WERI-Rb-1 (cell line): ENCODE measurements at regions not wholly inside any gene's neighbourhood (a gene's known extent, or its start where the extent isn't known, plus 50 kb on each side); places are given as distances from the start of the nearest gene placed in this dataset.

ENCODE experiments used
- DNase-seq: peaks from one replicate; pipeline ENCODE4 v3.0.0-alpha.2; 2020
- H3K27ac ChIP-seq: fragments of 250-450 bp; sonication (Bioruptor Pico); 2 replicates; pipeline ENCODE4 v1.5.1; 2020; ENCODE audit warnings: mild to moderate bottlenecking, moderate library complexity
- H3K27me3 ChIP-seq: fragments of 250-450 bp; sonication (Bioruptor Pico); 2 replicates; pipeline ENCODE4 v1.5.1; 2021; ENCODE audit warnings: mild to moderate bottlenecking, low read depth, moderate library complexity; ENCODE audit not compliant: insufficient read depth, severe bottlenecking
- H3K36me3 ChIP-seq: fragments of 250-450 bp; sonication (Bioruptor Pico); 2 replicates; pipeline ENCODE4 v1.5.1; 2020; ENCODE audit warnings: mild to moderate bottlenecking, moderate library complexity
- H3K4me3 ChIP-seq: 2 replicates; pipeline ENCODE4 v1.5.1; 2011; ENCODE audit warnings: low read depth, mild to moderate bottlenecking, control low read depth, low read length
- H3K9me3 ChIP-seq: fragments of 250-450 bp; sonication (Bioruptor Pico); 2 replicates; pipeline ENCODE4 v1.5.1; 2021; ENCODE audit warnings: mild to moderate bottlenecking, moderate library complexity; ENCODE audit not compliant: severe bottlenecking
- CTCF ChIP-seq: IDR thresholded peaks from 2 replicates; pipeline ENCODE4 v1.5.1; 2011; ENCODE audit warnings: low read depth, mild to moderate bottlenecking, control low read depth, inconsistent platforms, low read length

GRCh38 chr13:29922281-29922821 lies 71.9 kb upstream of the UBL3 start:
- Histone ChIP-seq H3K9me3 (no peaks in the 10 kb centered on the region), H3K4me3 (no peak overlapping the region), H3K27me3 (no peaks in the 10 kb centered on the region), H3K27ac (no peak overlapping the region), H3K36me3 (no peaks in the 10 kb centered on the region)
- no peak for TF ChIP-seq CTCF
- DNase-seq: no peak

GRCh38 chr13:29921542-29921941 lies 71.1 kb upstream of the UBL3 start:
- H3K4me3 ChIP-seq: no peak overlapping the region
- no peaks in the 10 kb centered on the region for H3K9me3 ChIP-seq
- no peaks in the 10 kb centered on the region for H3K27me3 ChIP-seq
- no peak for DNase-seq
- no peak for TF ChIP-seq CTCF
- H3K36me3 ChIP-seq: no peaks in the 10 kb centered on the region
- H3K27ac ChIP-seq: no peak overlapping the region

- Histone ChIP-seq H3K9me3 (no peaks in the 10 kb centered on the region), H3K27me3 (no peaks in the 10 kb centered on the region), H3K27ac (no peak overlapping the region), H3K4me3 (no peak overlapping the region), H3K36me3 (no peaks in the 10 kb centered on the region)
- TF ChIP-seq CTCF: no peak
- DNase-seq: no peak
These were observed 69.7 kb upstream of the UBL3 start for GRCh38 chr13:29920025-29920643.

GRCh38 chr13:29918845-29919244 lies 68.4 kb upstream of the UBL3 start:
- H3K4me3 ChIP-seq: no peak overlapping the region
- no peak for TF ChIP-seq CTCF
- H3K27ac ChIP-seq: no peak overlapping the region
- H3K9me3 ChIP-seq: no peaks in the 10 kb centered on the region
- DNase-seq: no peak
- H3K36me3 ChIP-seq: no peaks in the 10 kb centered on the region
- H3K27me3 ChIP-seq: no peaks in the 10 kb centered on the region

- Histone ChIP-seq H3K27me3 (no peaks in the 10 kb centered on the region), H3K9me3 (no peaks in the 10 kb centered on the region), H3K36me3 (no peaks in the 10 kb centered on the region), H3K4me3 (no peak overlapping the region), H3K27ac (no peak overlapping the region)
- TF ChIP-seq CTCF: no peak
- DNase-seq: no peak
These were observed 67.2 kb upstream of the UBL3 start for GRCh38 chr13:29917650-29918049.

- no peak for TF ChIP-seq CTCF
- Histone ChIP-seq H3K36me3 (no peaks in the 10 kb centered on the region), H3K4me3 (no peak overlapping the region), H3K27me3 (no peaks in the 10 kb centered on the region), H3K9me3 (no peaks in the 10 kb centered on the region), H3K27ac (no peak overlapping the region)
- DNase-seq: no peak
These were observed 64.2 kb upstream of the UBL3 start for GRCh38 chr13:29914581-29914980.
